GM19438 (cell line): ENCODE measurements at regions not wholly inside any gene's neighbourhood (a gene's known extent, or its start where the extent isn't known, plus 50 kb on each side); places are given as distances from the start of the nearest gene placed in this dataset.
"Not testable (repeated sequence)": the region's sequence is repeated elsewhere in the genome, so short reads cannot be mapped to it uniquely, and the experiment has no call there.

Experiments used
- ATAC-seq: cut with Tn5 transposase; IDR thresholded peaks from one replicate; pipeline ENCODE4 v1.9.1; 2021; ENCODE audit warnings: low read depth; ENCODE audit not compliant: unreplicated experiment

GRCh38 chr3:152656214-152656971, 178.5 kb upstream of the P2RY1 start:
- ATAC-seq, result no peak

DNA sequence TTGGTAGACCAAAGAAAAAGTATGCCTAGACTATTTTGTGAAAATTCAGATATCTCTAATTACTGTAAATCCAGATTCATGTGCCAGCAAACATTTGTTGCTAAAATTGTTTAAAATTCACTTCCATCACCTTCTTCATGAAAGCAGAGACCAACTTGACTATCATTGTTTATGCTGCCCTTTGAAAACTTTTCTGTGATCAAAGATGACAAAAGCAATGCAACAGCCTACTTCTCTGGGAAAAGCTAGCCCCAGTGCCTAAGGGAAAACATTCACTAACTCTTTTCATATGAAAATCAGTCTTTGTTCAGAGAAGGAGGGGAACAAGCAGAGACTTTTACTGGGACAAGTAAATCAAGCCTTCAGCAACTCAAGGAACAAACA, 178.0 kb upstream of the P2RY1 start:
- no peak for ATAC-seq

DNA sequence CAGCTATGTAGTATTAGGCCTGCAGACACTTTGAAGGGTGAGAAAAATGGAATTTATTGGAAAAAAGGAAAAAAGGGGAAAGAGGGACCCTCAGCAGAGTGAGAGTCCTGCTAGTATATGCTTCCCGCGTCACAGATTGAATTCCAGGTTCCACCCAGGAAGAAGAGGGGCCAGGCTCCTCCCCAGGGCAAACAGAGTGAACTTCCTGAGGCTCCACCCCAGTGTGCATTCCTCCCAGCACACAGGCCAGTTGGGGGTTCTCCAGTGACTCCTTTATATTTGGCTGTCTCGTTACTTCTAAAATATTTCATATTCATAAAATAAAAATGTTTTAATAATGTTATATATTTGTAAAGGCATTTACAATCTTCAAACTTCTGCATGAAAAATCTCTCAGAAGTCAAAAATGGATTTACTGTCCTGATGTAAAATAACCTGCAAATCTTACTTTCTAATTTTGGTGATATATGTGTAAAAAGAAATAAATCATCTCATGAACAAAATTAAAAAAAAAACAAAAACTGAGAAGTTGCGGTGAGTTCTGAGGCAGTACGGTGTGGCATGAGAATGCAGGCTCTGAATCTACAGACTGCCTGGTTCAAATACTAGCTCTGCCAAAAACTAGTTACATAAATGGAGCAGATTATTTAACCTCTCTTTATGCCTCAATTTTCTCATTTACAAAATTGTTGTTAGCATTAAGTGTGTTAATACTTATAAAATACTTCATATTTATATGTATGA, 175.8 kb upstream of the P2RY1 start:
- ATAC-seq, result no peak

- no peak for ATAC-seq
Measured at GRCh38 chr3:152662157-152662556, 172.8 kb upstream of the P2RY1 start.

DNA sequence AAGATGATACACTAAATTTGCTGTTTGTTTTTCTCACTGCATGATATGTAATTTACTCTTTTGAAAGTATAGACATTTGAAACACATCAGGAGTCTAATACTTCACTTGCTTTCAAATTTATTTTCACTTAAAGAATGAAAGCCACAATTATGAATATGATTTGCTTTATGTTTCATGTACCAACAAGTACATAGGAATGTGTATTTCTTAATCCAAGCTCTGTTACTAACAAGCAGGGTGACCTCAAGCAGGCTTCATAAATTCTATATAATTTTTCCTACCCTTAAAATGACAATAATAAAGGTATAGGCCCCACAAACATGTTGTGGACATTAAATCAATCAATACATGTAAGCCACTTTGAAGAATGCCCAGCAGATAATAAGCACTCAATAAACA, 170.2 kb upstream of the P2RY1 start:
- ATAC-seq, result no peak

DNA sequence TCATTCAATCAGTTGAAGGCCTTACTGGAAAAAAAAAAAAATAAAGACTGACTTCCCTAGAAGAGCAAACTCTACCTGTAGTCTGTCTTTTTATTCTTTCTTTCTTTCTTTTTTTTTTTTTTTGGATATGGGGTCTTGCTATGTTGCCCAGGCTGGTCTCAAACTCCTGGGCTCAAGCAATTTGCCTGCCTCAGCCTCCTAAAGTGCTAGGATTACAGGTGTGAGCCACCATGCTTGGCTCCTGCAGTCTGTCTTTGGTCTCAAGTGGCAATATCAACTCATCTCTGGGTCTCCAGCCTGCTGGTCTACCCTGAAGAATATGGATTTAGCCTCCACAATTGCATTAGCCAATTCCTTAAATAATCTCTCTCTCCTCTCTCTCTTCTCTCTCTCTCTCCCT, 167.7 kb upstream of the P2RY1 start:
- ATAC-seq, result no peak

DNA sequence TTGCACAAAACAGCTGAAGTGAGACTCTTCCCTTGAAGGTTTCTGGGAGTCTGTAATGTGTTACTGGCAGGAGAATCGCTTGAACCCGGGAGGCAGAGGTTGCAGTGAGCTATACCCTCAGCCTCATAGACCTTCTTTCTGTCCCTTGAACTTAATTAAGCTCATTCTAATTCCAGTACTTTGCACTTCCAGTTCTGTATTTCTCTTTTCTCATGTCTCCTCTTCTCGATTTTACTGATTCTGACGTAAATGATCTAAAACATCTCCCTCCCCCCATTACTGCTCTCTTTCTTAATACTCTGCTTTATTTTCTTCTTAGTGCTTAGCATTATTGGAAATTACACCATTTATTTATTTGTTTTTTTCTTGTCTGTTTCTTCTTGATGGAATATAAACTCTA, 165.4 kb upstream of the P2RY1 start:
- ATAC-seq, result no peak

- ATAC-seq, result no peak
Measured at GRCh38 chr3:152671446-152672319, 163.2 kb upstream of the P2RY1 start.

DNA sequence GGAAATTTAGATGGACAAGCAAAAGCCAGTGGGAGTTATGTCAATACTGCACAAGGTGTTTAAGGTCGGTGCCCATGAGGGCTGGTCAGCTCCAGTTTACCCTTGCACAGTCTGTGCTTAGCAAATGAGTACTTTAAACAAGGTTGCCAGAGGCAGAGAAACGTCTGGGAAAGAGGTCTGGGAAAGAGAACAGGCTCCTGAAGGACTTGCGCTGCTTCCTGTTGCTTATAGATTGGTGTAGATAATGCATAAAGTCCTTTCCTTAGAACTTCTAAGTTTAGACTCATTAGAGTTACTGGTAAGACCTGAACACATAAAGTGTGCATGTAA, 162.6 kb upstream of the P2RY1 start:
- no peak for ATAC-seq

DNA sequence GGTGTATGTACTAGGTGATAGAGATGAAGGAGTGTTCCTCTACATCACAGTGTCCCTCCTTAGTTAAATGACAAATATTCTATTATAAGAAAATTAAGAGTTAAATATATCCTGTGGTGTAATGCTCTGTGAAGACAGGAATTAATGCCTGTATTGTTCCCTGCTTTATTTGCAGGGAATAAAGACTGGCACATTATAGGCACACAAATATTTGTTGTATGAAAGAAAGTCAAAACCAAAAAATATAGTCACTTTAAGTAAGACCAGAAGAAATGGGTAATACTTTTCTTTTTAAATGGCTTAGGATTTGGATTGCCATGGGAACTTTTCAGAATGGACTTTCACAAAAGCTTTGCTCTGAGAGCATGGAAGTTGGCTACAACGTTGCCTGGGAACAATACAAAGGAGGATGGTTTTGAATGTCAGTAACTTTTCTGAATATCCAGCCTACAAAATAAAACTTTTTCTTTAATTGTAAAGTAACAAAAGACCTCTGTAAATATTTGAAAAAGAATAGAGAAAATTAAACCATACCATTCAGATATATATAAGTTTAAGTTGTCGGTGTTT, 158.0 kb upstream of the P2RY1 start:
- no peak for ATAC-seq

DNA sequence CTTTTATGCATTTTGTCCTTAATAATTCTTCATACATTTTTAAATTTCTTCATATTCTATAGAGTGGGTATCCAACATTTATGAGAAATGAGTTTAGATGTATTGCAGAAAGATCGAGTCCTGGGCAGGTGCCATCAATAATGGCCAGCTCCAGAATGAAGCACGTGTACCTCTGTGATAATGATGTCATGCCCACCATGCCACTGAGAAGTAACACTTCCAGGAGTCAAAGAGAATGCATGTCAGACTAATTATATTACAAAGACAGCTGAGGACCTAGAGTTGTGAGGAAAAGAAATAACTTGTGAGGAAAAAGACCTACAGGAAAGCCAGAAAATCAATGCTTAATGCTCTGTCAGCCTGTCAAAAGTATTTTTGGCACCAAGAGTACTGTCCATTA, 157.4 kb upstream of the P2RY1 start:
- ATAC-seq, result no peak

DNA sequence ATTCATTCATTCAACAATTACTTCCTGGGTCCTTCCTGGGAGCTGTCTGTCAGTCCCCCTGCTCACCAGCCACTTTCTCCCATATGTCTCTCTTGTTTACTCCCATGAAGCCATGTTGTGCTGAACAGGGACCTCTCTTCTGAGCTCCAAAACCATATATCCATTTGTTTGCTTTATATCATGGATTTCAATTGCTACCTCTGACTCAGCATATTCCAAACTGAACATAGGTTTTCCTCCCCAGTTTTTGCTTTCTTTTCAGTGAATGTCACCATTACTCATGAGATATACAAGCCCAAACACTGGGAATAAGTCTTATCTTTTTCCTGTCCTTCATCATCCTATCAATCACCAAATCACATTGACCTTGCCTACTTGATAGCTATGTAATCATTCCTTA, 152.5 kb upstream of the P2RY1 start:
- no peak for ATAC-seq

GRCh38 chr3:152683521-152683999, 151.4 kb upstream of the P2RY1 start:
- no peak for ATAC-seq

DNA sequence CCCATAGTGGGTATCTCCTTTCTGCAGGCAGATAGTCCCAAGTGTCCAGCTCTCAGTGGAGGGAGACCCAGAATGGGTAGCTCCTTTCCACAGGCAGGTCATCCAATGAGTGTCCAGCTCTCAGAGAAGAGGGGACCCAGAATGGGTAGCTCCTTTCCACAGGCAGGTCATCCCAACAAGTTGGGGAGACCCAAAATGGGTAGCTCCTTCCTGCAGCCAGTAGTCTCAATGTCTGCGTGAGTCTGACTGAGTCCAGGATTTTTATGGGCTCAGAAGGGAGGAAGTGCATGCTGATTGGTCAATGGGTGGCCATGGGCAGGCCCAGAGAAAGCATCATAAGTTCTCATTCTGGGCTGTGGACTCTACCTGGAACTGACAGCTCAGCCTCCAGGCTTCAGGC, 150.7 kb upstream of the P2RY1 start:
- ATAC-seq, result no peak

DNA sequence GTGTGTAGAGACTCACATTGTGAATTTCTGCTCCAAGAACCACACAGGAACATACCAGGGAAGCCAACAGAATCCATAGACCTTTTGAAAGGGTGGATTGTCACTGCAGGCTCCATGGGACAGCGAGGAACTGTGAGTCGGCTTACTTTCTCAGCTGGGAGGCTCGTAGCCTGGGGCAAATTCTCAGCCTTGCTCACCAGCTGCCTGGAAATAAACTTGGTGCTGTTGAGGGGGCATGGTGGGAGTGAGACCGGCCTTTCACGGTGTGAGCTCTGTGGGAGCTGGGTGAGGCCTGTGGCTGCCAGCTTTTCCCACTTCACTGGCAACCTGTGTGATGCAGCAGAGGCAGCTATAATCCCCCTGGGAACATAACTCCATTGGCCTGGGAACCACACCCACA, 146.6 kb upstream of the P2RY1 start:
- no peak for ATAC-seq

- ATAC-seq, result not testable (repeated sequence)
Measured at GRCh38 chr3:152692326-152692725, 142.6 kb upstream of the P2RY1 start.

DNA sequence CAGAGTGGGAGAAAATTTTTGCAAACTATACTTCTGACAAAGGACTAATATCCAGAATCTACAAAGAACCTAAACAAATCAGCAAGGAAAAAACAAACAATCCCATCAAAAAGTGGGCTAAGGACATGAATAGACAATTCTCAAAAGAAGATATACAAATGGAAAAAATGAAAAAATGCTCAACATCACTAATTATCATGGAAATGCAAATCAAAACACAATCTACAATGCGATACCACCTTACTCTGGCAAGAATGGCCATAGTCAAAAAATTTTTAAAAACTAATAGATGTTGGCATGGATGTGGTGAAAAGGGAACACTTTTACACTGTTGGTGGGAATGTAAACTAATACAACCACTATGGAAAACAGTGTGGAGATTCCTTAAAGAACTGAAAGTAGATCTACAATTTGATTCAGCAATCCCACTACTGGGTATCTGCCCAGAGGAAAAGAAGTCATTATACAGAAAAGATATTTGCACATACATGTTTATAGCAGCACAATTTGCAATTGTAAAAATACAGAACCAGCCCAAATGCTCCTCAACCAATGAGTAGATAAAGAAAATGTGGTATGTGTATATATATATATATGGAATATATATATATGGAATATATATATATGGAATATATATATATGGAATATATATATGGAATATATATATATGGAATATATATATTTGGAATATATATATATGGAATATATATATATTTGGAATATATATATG, 141.2 kb upstream of the P2RY1 start:
- not testable (repeated sequence) for ATAC-seq

GRCh38 chr3:152695840-152696239, 139.1 kb upstream of the P2RY1 start:
- no peak for ATAC-seq

- no peak for ATAC-seq
Measured at GRCh38 chr3:152696962-152697361, 138.0 kb upstream of the P2RY1 start.

DNA sequence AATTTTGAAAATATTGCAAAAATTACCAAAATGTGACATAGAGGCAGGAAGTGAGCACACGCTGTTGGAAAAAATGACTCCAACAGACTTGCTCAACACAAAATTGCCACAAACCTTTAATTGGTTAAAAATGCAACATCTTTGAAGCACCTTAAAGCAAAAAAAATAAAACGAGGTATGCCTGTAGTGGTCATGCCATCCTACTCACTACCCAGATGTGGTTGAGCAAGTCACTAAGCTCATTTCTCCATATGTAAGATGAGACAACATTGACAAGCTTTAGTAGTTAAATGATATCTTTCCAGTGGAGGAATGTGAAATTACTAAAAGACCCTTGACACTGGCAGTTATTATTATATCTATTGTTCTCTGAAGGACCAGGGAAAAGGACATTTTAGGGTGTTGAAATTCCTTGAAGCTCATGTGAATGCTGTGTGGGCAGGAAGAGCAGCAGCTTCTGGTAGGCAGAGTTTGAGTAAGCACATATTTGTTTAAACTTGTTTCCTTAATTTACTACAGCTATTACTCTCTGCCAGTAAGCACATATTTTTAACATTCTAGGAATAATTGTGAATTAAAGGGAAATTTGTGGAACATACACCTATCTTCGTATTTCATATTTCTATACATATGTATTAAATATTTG, 131.6 kb upstream of the P2RY1 start:
- ATAC-seq, result no peak
